ENCODE measurements at regions not wholly inside any gene's neighbourhood (a gene's known extent, or its start where the extent isn't known, plus 50 kb on each side); places are given as distances from the start of the nearest gene placed in this dataset.

DNA sequence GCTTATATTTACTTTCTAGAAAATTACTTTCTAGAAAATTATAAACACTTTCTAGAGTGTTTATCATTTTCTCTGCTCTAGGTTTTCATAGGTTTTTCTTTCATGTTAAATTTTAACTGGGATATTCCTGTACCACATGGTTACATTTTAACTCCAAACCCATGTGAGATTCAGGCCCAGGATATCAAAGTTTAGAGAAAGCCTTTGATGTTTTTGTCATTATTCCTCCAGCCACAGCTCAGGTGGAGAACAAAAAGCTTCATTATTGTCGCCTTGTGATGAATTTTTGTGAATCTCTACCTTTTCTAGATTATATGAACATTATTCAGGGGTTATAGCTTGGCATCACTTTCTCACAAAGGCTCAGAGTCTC is 816.0 kb downstream of the SQOR start:
- no peak for TF ChIP-seq SIN3A (conservative IDR thresholded peaks at IDR 0.05 in 1 of 2, IDR thresholded peaks at IDR 0.05 in 1 of 2; ENCODE audit: low read depth in 1 of 2, low read length in 2 of 2)
- TF ChIP-seq EP300 (IDR thresholded peaks at IDR 0.05; ENCODE audit: borderline replicate concordance in 1 of 2, low read depth in 2 of 2, low read length in 2 of 2): no peak
- TF ChIP-seq EZH2 (IDR thresholded peaks at IDR 0.05; ENCODE audit: low read depth, low read length, severe bottlenecking): no peak
- no peak for TF ChIP-seq FOSL1 (IDR thresholded peaks at IDR 0.05; ENCODE audit: insufficient read depth, low read depth, low read length)
- TF ChIP-seq SUZ12 (IDR thresholded peaks at IDR 0.05; ENCODE audit: low read length): no peak
- TF ChIP-seq TBP (IDR thresholded peaks at IDR 0.05; ENCODE audit: low read depth, low read length): no peak
- TF ChIP-seq POLR2AphosphoS5 (IDR thresholded peaks at IDR 0.05; ENCODE audit: low read depth, low read length): no peak

Data from H1 (cell line).